Gastroesophageal sphincter (tissue), 4 donors: ENCODE measurements at regions not wholly inside any gene's neighbourhood (a gene's known extent, or its start where the extent isn't known, plus 50 kb on each side); places are given as distances from the start of the nearest gene placed in this dataset.
"Not testable (repeated sequence)": the region's sequence is repeated elsewhere in the genome, so short reads cannot be mapped to it uniquely, and the experiment has no call there.

Source experiments
- ATAC-seq: fragments of 150-250 bp; one replicate; pipeline ENCODE4 v1.9.1; 2016; ENCODE audit warnings: mild to moderate bottlenecking, moderate library complexity
- H3K27ac ChIP-seq, 4 donors: fragments of 200-600 bp; sonication (generic) in 3 of 4; 1 replicate in 3 of 4; 2 replicates in 1 of 4; pipeline ENCODE4 v1.5.1; 2016 to 2019
- H3K27me3 ChIP-seq: fragments of 200-600 bp; sonication (generic); one replicate; pipeline ENCODE4 v1.5.1; 2019
- H3K36me3 ChIP-seq, 2 donors: fragments of 200-600 bp; sonication (generic); one replicate each; pipeline ENCODE4 v1.5.1; 2019; ENCODE audit warnings: control low read depth in 1 of 2
- H3K4me1 ChIP-seq, 3 donors: fragments of 200-600 bp; sonication (generic); 1 replicate in 2 of 3; 2 replicates in 1 of 3; pipeline ENCODE4 v1.5.1; 2016 to 2019; ENCODE audit warnings: control low read depth in 2 of 3
- H3K4me3 ChIP-seq, 2 donors: fragments of 200-600 bp; sonication (generic); one replicate each; pipeline ENCODE4 v1.5.1; 2019; ENCODE audit warnings: mild to moderate bottlenecking in 1 of 2, moderate library complexity in 1 of 2
- H3K9me3 ChIP-seq, 3 donors: fragments of 200-600 bp; sonication (generic); one replicate each; pipeline ENCODE4 v1.5.1; 2017 to 2019; ENCODE audit warnings: control low read depth in 2 of 3
- EP300 ChIP-seq: sonication (generic); formaldehyde crosslinking; IDR thresholded peaks from one replicate; pipeline ENCODE4 v1.6.1; 2017; ENCODE audit warnings: antibody characterized with exemption, mild to moderate bottlenecking
- POLR2A ChIP-seq, 2 donors: fragments of 450-650 bp; IDR thresholded peaks; one replicate each; pipeline ENCODE4 v1.6.1; 2017; ENCODE audit warnings: antibody characterized with exemption in 2 of 2, mild to moderate bottlenecking in 2 of 2, moderate library complexity in 1 of 2
- POLR2AphosphoS5 ChIP-seq: sonication (generic); formaldehyde crosslinking; IDR thresholded peaks from one replicate; pipeline ENCODE4 v1.6.1; 2017; ENCODE audit warnings: antibody characterized with exemption
- WGBS, 2 donors: methylation state at CpG; one replicate each; pipeline ENCODE4 v1.1.5; 2018; ENCODE audit warnings: low coverage in 1 of 2; 5-methylcytosine and 5-hydroxymethylcytosine counted together
- TF ChIP-seq, protein P1 (sequence below), 4 experiments: fragments of 200-600 bp in 2 of 4; fragments of 450-650 bp in 2 of 4; sonication (generic) in 1 of 4; IDR thresholded peaks; one replicate each; pipeline ENCODE4 v1.5.1; 2017 to 2019; ENCODE audit warnings: antibody characterized with exemption in 4 of 4, mild to moderate bottlenecking in 2 of 4, moderate library complexity in 2 of 4

DNA sequence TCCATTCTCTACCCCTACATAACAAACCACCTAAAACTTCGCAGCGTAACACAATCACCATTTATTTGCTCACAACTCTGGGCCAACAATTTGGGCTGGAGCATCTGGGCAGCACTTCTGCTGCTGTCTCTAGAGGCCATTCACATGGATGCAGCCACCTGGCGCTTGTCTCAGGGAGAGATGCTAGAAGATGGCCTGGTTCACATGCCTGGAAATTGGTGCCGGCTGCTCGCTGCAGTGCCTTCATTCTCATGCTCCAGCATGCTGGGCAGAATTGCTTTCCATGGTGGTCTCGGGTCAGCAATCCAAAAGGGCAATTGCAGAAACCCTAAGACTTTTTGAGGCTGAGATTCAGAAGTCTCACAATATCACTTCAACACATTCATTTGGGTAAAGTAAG is 157.4 kb downstream of the SUCLG1 start:
- 88 to 95% methylated on average over 3 of the region's 6 CpGs for WGBS, 2 donors

GRCh38 chr2:84300696-84301029 is 158.4 kb downstream of the SUCLG1 start:
- H3K27me3 ChIP-seq = no peaks in the 10 kb centered on the region
- H3K27ac ChIP-seq = no peak overlapping the region
- H3K9me3 ChIP-seq = no peaks in the 10 kb centered on the region
- no peak for TF ChIP-seq POLR2A (IDR thresholded peaks at IDR 0.05)
- no peak for TF ChIP-seq EP300
- no peak for TF ChIP-seq POLR2AphosphoS5
- TF ChIP-seq, protein P1, sequence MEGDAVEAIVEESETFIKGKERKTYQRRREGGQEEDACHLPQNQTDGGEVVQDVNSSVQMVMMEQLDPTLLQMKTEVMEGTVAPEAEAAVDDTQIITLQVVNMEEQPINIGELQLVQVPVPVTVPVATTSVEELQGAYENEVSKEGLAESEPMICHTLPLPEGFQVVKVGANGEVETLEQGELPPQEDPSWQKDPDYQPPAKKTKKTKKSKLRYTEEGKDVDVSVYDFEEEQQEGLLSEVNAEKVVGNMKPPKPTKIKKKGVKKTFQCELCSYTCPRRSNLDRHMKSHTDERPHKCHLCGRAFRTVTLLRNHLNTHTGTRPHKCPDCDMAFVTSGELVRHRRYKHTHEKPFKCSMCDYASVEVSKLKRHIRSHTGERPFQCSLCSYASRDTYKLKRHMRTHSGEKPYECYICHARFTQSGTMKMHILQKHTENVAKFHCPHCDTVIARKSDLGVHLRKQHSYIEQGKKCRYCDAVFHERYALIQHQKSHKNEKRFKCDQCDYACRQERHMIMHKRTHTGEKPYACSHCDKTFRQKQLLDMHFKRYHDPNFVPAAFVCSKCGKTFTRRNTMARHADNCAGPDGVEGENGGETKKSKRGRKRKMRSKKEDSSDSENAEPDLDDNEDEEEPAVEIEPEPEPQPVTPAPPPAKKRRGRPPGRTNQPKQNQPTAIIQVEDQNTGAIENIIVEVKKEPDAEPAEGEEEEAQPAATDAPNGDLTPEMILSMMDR (IDR thresholded peaks at IDR 0.05) = no peak
- H3K4me3 ChIP-seq = no peak overlapping the region
- H3K4me1 ChIP-seq = no peaks in the 10 kb centered on the region
- 88 to 94% methylated on average over 3 to 4 of the region's 4 CpGs for WGBS, 2 donors
- no peaks in the 10 kb centered on the region for H3K36me3 ChIP-seq
- ATAC-seq = no peak

More for the DNA sequence above, 157.4 kb downstream of the SUCLG1 start:
- Histone ChIP-seq H3K4me3 (no peak overlapping the region), H3K4me1 (no peaks in the 10 kb centered on the region), H3K27me3 (no peaks in the 10 kb centered on the region), H3K36me3 (no peaks in the 10 kb centered on the region), H3K27ac (no peak overlapping the region), H3K9me3 (peaks cover 0 to 10% (median 0%) of the 10 kb centered on the region in 3 donors)
- TF ChIP-seq POLR2AphosphoS5 (no peak), EP300 (no peak)
- ATAC-seq = no peak

- H3K9me3 ChIP-seq, H3K4me1 ChIP-seq, ATAC-seq, H3K27me3 ChIP-seq, H3K27ac ChIP-seq, H3K36me3 ChIP-seq, H3K4me3 ChIP-seq: not testable (repeated sequence)
- 39 to 71% methylated on average over 7 to 8 of the region's 8 CpGs for WGBS, 2 donors
These were observed 158.9 kb downstream of the SUCLG1 start for GRCh38 chr2:84300001-84300695.

DNA sequence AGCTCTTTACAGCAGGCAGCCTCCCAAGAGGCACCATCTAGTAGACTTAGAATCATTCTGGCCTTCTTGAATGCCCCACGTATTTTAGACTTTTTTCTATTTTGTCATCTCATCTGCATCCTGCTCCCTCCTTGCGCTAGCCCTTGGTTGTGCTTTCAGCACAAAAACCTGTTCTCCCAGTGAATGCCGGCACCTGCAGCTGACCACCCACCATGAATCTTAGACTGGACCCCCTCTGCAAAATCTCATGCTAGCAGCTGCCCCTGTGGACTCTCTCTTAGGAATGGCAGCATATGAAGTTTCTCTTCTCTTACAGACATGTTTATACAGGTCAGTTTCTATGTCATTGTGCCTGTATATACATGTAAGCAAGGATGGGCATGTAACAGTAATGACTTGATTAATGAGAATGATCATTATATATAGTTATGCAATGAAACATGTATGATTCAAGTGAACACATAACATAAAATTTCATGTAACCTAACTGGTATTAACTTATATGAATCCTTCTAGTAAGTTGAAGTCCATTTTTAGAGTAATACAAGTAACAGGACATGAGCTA is 159.8 kb downstream of the SUCLG1 start:
- H3K36me3 ChIP-seq = no peaks in the 10 kb centered on the region
- 78 to 80% methylated on average over 3 of the region's 3 CpGs for WGBS, 2 donors
- no peak for TF ChIP-seq EP300
- no peak for TF ChIP-seq POLR2AphosphoS5
- no peak for TF ChIP-seq POLR2A (IDR thresholded peaks at IDR 0.05)
- TF ChIP-seq, protein P1 (IDR thresholded peaks at IDR 0.05) = no peak
- no peaks in the 10 kb centered on the region for H3K4me1 ChIP-seq
- no peak for ATAC-seq
- H3K4me3 ChIP-seq = no peak overlapping the region
- H3K27ac ChIP-seq = no peak overlapping the region
- H3K9me3 ChIP-seq = no peaks in the 10 kb centered on the region
- no peaks in the 10 kb centered on the region for H3K27me3 ChIP-seq

- WGBS, 2 donors = 78 to 82% methylated on average over 2 of the region's 3 CpGs
- Histone ChIP-seq H3K36me3 (no peaks in the 10 kb centered on the region), H3K27ac (no peak overlapping the region), H3K27me3 (no peaks in the 10 kb centered on the region), H3K4me1 (no peaks in the 10 kb centered on the region), H3K4me3 (no peak overlapping the region), H3K9me3 (no peaks in the 10 kb centered on the region)
- ATAC-seq = no peak
- no peak for TF ChIP-seq EP300
- TF ChIP-seq, protein P1 (IDR thresholded peaks at IDR 0.05) = no peak
- no peak for TF ChIP-seq POLR2A (IDR thresholded peaks at IDR 0.05)
- no peak for TF ChIP-seq POLR2AphosphoS5
These were observed 161.9 kb downstream of the SUCLG1 start for GRCh38 chr2:84297155-84297554.

GRCh38 chr2:84293791-84294380 is 165.2 kb downstream of the SUCLG1 start:
- Histone ChIP-seq H3K4me1 (no peaks in the 10 kb centered on the region), H3K4me3 (no peak overlapping the region), H3K27me3 (no peaks in the 10 kb centered on the region), H3K36me3 (no peaks in the 10 kb centered on the region), H3K27ac (no peak overlapping the region), H3K9me3 (no peaks in the 10 kb centered on the region)
- WGBS, 2 donors = 88 to 100% methylated on average over 2 to 4 of the region's 6 CpGs
- ATAC-seq = no peak
- no peak for TF ChIP-seq POLR2AphosphoS5
